WERI-Rb-1 (cell line): ENCODE measurements at regions not wholly inside any gene's neighbourhood (a gene's known extent, or its start where the extent isn't known, plus 50 kb on each side); places are given as distances from the start of the nearest gene placed in this dataset.

Experiments
- DNase-seq: peaks from one replicate; pipeline ENCODE4 v3.0.0-alpha.2; 2020
- H3K27ac ChIP-seq: fragments of 250-450 bp; sonication (Bioruptor Pico); 2 replicates; pipeline ENCODE4 v1.5.1; 2020; ENCODE audit warnings: mild to moderate bottlenecking, moderate library complexity
- H3K27me3 ChIP-seq: fragments of 250-450 bp; sonication (Bioruptor Pico); 2 replicates; pipeline ENCODE4 v1.5.1; 2021; ENCODE audit warnings: mild to moderate bottlenecking, low read depth, moderate library complexity; ENCODE audit not compliant: insufficient read depth, severe bottlenecking
- H3K36me3 ChIP-seq: fragments of 250-450 bp; sonication (Bioruptor Pico); 2 replicates; pipeline ENCODE4 v1.5.1; 2020; ENCODE audit warnings: mild to moderate bottlenecking, moderate library complexity
- H3K4me3 ChIP-seq: 2 replicates; pipeline ENCODE4 v1.5.1; 2011; ENCODE audit warnings: low read depth, mild to moderate bottlenecking, control low read depth, low read length
- H3K9me3 ChIP-seq: fragments of 250-450 bp; sonication (Bioruptor Pico); 2 replicates; pipeline ENCODE4 v1.5.1; 2021; ENCODE audit warnings: mild to moderate bottlenecking, moderate library complexity; ENCODE audit not compliant: severe bottlenecking
- CTCF ChIP-seq: IDR thresholded peaks from 2 replicates; pipeline ENCODE4 v1.5.1; 2011; ENCODE audit warnings: low read depth, mild to moderate bottlenecking, control low read depth, inconsistent platforms, low read length

- DNase-seq, result no peak
- H3K4me3 ChIP-seq, result no peak overlapping the region
- H3K27ac ChIP-seq, result no peak overlapping the region
- no peak for TF ChIP-seq CTCF
- no peaks in the 10 kb centered on the region for H3K9me3 ChIP-seq
- H3K27me3 ChIP-seq, result no peaks in the 10 kb centered on the region
- H3K36me3 ChIP-seq, result no peaks in the 10 kb centered on the region
Measured at GRCh38 chr13:97554496-97554895, 120.5 kb downstream of the RAP2A start.

DNA sequence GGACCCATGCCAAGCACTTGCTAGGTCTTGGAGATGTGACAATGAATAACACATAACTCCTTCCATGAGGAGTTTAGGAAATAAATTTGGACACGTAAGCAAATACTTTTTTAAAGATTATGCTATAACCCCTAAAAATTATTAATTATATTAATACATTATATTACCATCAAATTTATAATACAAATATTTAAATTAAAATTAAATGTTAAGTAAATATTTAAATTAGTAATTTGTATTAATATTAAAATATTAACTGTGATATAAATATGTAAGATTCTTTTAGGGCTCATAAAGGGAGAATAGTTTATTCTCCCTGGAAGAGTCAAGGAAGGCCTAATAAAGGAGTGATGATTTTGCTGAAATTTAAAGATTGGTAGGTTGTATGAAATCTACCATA lies 121.1 kb downstream of the RAP2A start:
- Histone ChIP-seq H3K27ac (no peak overlapping the region), H3K9me3 (no peaks in the 10 kb centered on the region), H3K4me3 (no peak overlapping the region), H3K27me3 (no peaks in the 10 kb centered on the region), H3K36me3 (no peaks in the 10 kb centered on the region)
- TF ChIP-seq CTCF, result no peak
- no peak for DNase-seq

DNA sequence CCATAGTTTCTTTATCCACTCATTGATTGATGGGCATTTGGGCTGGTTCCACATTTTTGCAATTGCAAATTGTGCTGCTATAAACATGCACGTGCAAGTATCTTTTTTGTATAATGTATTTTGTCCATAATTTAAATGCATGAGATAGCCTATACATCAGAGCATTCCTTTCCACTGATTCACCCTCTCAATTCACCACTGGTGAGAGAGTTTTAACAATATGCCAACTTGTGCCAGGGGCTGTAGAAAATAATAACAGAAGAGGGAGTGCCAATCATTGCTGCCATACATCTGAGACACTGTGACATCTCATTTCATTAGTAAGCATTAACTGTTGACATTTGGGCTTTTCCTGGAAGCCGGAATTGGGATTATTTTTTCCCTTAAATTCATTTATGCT lies 125.1 kb downstream of the RAP2A start:
- Histone ChIP-seq H3K4me3 (no peak overlapping the region), H3K27ac (no peak overlapping the region), H3K9me3 (no peaks in the 10 kb centered on the region), H3K27me3 (no peaks in the 10 kb centered on the region), H3K36me3 (no peaks in the 10 kb centered on the region)
- no peak for DNase-seq
- TF ChIP-seq CTCF, result no peak

DNA sequence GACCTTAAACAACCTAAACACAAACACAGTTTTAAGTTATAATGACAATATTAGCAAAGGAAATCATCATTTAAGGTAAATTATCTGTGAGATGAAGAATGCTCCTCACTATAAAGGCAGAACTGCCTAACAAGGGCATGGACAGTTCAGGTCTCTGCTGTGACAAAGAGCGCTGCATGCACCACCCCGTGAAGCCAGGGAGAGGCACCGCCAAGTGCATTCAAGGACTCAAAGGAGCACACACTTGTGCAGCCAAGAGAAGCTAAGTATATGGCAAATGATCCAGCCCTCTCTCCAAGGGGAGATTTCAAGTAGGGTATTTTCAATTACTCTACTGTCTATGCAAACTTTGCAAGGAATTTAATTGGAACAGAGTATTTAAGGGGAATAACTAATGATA lies 126.0 kb downstream of the RAP2A start:
- H3K27me3 ChIP-seq, result no peaks in the 10 kb centered on the region
- TF ChIP-seq CTCF, result no peak
- no peak overlapping the region for H3K4me3 ChIP-seq
- DNase-seq, result no peak
- no peaks in the 10 kb centered on the region for H3K36me3 ChIP-seq
- H3K27ac ChIP-seq, result no peak overlapping the region
- no peaks in the 10 kb centered on the region for H3K9me3 ChIP-seq

DNA sequence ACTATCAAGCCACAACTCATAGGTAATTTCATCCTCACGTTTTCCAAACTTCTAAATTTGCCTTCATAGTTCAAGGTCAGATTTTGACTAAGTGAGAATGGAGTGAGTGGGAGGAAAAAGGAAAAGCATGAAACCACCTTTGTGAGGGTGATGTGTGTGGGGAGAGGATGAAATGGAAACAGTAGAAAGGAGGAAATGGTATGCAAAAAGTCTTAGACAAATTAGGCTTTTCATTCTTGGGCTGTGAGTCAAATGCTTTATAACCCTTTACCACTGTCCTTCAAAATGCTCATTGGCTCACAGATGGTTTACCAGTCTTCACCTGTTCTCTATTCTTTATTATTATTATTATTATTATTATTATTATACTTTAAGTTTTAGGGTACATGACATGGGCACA lies 127.2 kb downstream of the RAP2A start:
- no peak for DNase-seq
- H3K36me3 ChIP-seq, result no peaks in the 10 kb centered on the region
- H3K27me3 ChIP-seq, result no peaks in the 10 kb centered on the region
- no peaks in the 10 kb centered on the region for H3K9me3 ChIP-seq
- TF ChIP-seq CTCF, result no peak
- H3K4me3 ChIP-seq, result no peak overlapping the region
- no peak overlapping the region for H3K27ac ChIP-seq

GRCh38 chr13:97562962-97563361 lies 129.0 kb downstream of the RAP2A start:
- no peak for DNase-seq
- no peak for TF ChIP-seq CTCF
- no peaks in the 10 kb centered on the region for H3K36me3 ChIP-seq
- no peaks in the 10 kb centered on the region for H3K9me3 ChIP-seq
- H3K27me3 ChIP-seq, result no peaks in the 10 kb centered on the region
- H3K27ac ChIP-seq, result no peak overlapping the region
- H3K4me3 ChIP-seq, result no peak overlapping the region
